GM12892 (cell line): ENCODE measurements at regions not wholly inside any gene's neighbourhood (a gene's known extent, or its start where the extent isn't known, plus 50 kb on each side); places are given as distances from the start of the nearest gene placed in this dataset.

Source experiments
- POLR2A ChIP-seq: IDR thresholded peaks from 2 replicates; pipeline ENCODE4 v1.6.1; 2011; ENCODE audit warnings: low read depth, low read length, control low read depth
- POLR2AphosphoS5 ChIP-seq: IDR thresholded peaks from 2 replicates; pipeline ENCODE4 v1.6.1; 2011; ENCODE audit warnings: low read depth, low read length, control low read depth
- TAF1 ChIP-seq: IDR thresholded peaks from 2 replicates; pipeline ENCODE4 v1.6.1; 2011; ENCODE audit warnings: low read depth, mild to moderate bottlenecking, control low read depth, low read length, borderline replicate concordance

- TF ChIP-seq POLR2A (no peak), TAF1 (no peak), POLR2AphosphoS5 (no peak)
These were observed 450.4 kb upstream of the CITED2 start for GRCh38 chr6:139824864-139825263.
